ENCODE measurements at regions not wholly inside any gene's neighbourhood (a gene's known extent, or its start where the extent isn't known, plus 50 kb on each side); places are given as distances from the start of the nearest gene placed in this dataset.

DNA sequence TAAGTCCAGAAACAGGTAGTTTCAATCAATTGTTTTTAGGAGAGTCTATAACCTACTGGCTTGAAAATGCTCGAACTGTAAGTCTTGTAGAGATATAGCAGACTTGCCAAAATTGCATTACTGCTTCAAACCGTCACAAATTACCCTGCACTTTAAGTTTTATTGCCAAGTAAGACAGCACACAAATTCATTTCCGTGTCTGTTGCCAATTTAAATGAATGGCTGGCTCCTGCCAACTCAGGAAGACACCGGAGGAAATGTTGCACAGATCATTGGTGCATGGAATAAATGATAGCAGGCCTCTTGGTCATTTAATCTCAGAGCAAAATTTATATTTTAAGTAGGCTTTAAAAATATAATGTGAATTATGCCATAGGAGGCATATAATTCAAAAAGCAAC is 438.1 kb downstream of the HACE1 start:
- Histone ChIP-seq H3K36me3 (ENCODE audit: control insufficient read depth, insufficient read depth, low read length) (no peaks in the 10 kb centered on the region), H3K27me3 (ENCODE audit: control insufficient read depth, insufficient read depth, low read length) (no peaks in the 10 kb centered on the region), H3K27ac (ENCODE audit: low read depth, low read length) (no peak overlapping the region), H3K4me1 (ENCODE audit: control insufficient read depth, insufficient read depth, low read length) (no peaks in the 10 kb centered on the region), H3K4me3 (ENCODE audit: low read depth, low read length) (no peak overlapping the region), H3K9ac (ENCODE audit: low read length) (no peak overlapping the region), H3K9me3 (ENCODE audit: control insufficient read depth, insufficient read depth, low read depth, low read length) (no peaks in the 10 kb centered on the region)

- Histone ChIP-seq H3K4me1 (ENCODE audit: control insufficient read depth, insufficient read depth, low read length) (no peaks in the 10 kb centered on the region), H3K27me3 (ENCODE audit: control insufficient read depth, insufficient read depth, low read length) (no peaks in the 10 kb centered on the region), H3K9ac (ENCODE audit: low read length) (no peak overlapping the region), H3K27ac (ENCODE audit: low read depth, low read length) (no peak overlapping the region), H3K36me3 (ENCODE audit: control insufficient read depth, insufficient read depth, low read length) (no peaks in the 10 kb centered on the region), H3K9me3 (ENCODE audit: control insufficient read depth, insufficient read depth, low read depth, low read length) (no peaks in the 10 kb centered on the region), H3K4me3 (ENCODE audit: low read depth, low read length) (no peak overlapping the region)
Observed at GRCh38 chr6:104418839-104419238, 440.9 kb downstream of the HACE1 start.

GRCh38 chr6:104418125-104418524 is 441.6 kb downstream of the HACE1 start:
- Histone ChIP-seq H3K36me3 (ENCODE audit: control insufficient read depth, insufficient read depth, low read length) (no peaks in the 10 kb centered on the region), H3K27me3 (ENCODE audit: control insufficient read depth, insufficient read depth, low read length) (no peaks in the 10 kb centered on the region), H3K27ac (ENCODE audit: low read depth, low read length) (no peak overlapping the region), H3K4me3 (ENCODE audit: low read depth, low read length) (no peak overlapping the region), H3K9ac (ENCODE audit: low read length) (no peak overlapping the region), H3K9me3 (ENCODE audit: control insufficient read depth, insufficient read depth, low read depth, low read length) (no peaks in the 10 kb centered on the region), H3K4me1 (ENCODE audit: control insufficient read depth, insufficient read depth, low read length) (no peaks in the 10 kb centered on the region)

DNA sequence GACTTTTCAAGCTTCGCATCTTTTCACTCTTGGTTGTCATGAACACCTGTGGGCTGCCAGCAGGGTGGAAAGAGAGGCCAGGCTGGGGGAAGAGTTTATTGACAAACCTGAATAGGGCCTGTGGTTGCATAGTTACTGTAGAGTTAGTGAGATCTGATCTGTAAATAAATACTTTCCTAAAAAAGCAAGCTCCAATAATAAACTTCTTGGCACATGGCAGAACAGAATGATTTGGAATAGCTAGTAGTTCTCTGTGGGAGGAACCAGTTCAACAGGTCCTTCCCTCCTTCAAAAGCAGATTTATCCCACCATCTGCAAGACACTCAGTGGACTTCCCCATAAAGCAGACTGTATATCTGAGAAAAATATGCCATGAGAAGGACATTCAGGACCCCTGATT is 445.0 kb downstream of the HACE1 start:
- Histone ChIP-seq H3K9ac (ENCODE audit: low read length) (no peak overlapping the region), H3K4me3 (ENCODE audit: low read depth, low read length) (no peak overlapping the region), H3K9me3 (ENCODE audit: control insufficient read depth, insufficient read depth, low read depth, low read length) (no peaks in the 10 kb centered on the region), H3K36me3 (ENCODE audit: control insufficient read depth, insufficient read depth, low read length) (no peaks in the 10 kb centered on the region), H3K4me1 (ENCODE audit: control insufficient read depth, insufficient read depth, low read length) (no peaks in the 10 kb centered on the region), H3K27me3 (ENCODE audit: control insufficient read depth, insufficient read depth, low read length) (no peaks in the 10 kb centered on the region), H3K27ac (ENCODE audit: low read depth, low read length) (no peak overlapping the region)

DNA sequence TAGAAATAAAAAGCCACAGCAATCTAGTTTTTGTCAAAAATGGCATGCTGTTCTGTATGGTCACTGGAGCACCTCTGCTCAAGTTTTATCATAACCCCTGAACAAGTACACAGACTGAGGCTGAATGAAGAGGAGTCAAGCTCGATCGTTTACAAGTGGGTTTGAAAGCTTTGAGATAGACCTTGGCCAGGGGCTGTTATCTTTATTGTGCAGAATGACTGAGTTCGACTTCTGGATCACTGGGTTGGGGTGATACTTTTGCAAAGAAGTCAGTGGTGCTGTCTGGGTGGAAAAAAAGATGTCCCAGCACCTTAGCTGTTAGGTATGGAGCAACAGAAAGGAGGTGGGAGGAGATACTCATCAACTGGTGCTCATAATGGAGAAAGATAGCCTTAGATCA is 446.0 kb downstream of the HACE1 start:
- Histone ChIP-seq H3K4me3 (ENCODE audit: low read depth, low read length) (no peak overlapping the region), H3K9ac (ENCODE audit: low read length) (no peak overlapping the region), H3K27ac (ENCODE audit: low read depth, low read length) (no peak overlapping the region), H3K36me3 (ENCODE audit: control insufficient read depth, insufficient read depth, low read length) (no peaks in the 10 kb centered on the region), H3K4me1 (ENCODE audit: control insufficient read depth, insufficient read depth, low read length) (no peaks in the 10 kb centered on the region), H3K9me3 (ENCODE audit: control insufficient read depth, insufficient read depth, low read depth, low read length) (no peaks in the 10 kb centered on the region), H3K27me3 (ENCODE audit: control insufficient read depth, insufficient read depth, low read length) (no peaks in the 10 kb centered on the region)

GRCh38 chr6:104411302-104411701 is 448.4 kb downstream of the HACE1 start:
- Histone ChIP-seq H3K27ac (ENCODE audit: low read depth, low read length) (no peak overlapping the region), H3K36me3 (ENCODE audit: control insufficient read depth, insufficient read depth, low read length) (no peaks in the 10 kb centered on the region)

DNA sequence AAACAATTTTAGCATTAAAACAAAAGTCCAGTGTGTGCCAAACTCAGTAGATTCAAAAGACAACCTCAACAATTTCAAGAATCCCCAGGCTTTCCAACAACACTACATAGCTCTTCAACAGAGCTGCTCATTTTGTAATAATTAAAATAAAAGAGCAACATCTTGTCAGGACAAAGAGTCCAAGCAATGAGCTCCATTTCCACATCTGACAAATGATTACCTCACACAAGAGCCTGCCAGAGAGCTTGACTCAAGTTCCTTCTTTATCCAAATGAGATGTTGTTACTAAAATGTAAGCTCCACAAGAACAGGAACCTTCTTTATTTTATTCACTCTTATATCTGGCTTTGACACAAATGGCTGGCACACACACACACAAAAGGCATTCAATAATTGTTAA is 449.8 kb downstream of the HACE1 start:
- no peaks in the 10 kb centered on the region for H3K4me1 ChIP-seq (ENCODE audit: control insufficient read depth, insufficient read depth, low read length)
- no peaks in the 10 kb centered on the region for H3K36me3 ChIP-seq (ENCODE audit: control insufficient read depth, insufficient read depth, low read length)
- no peak overlapping the region for H3K4me3 ChIP-seq (ENCODE audit: low read depth, low read length)
- H3K9ac ChIP-seq (ENCODE audit: low read length): no peak overlapping the region
- H3K9me3 ChIP-seq (ENCODE audit: control insufficient read depth, insufficient read depth, low read depth, low read length): no peaks in the 10 kb centered on the region
- H3K27ac ChIP-seq (ENCODE audit: low read depth, low read length): no peak overlapping the region
- H3K27me3 ChIP-seq (ENCODE audit: control insufficient read depth, insufficient read depth, low read length): no peaks in the 10 kb centered on the region

More at GRCh38 chr6:104411302-104411701, 448.4 kb downstream of the HACE1 start:
- H3K9ac ChIP-seq (ENCODE audit: low read length): no peak overlapping the region
- no peaks in the 10 kb centered on the region for H3K27me3 ChIP-seq (ENCODE audit: control insufficient read depth, insufficient read depth, low read length)
- H3K9me3 ChIP-seq (ENCODE audit: control insufficient read depth, insufficient read depth, low read depth, low read length): no peaks in the 10 kb centered on the region
- H3K4me1 ChIP-seq (ENCODE audit: control insufficient read depth, insufficient read depth, low read length): no peaks in the 10 kb centered on the region
- no peak overlapping the region for H3K4me3 ChIP-seq (ENCODE audit: low read depth, low read length)

DNA sequence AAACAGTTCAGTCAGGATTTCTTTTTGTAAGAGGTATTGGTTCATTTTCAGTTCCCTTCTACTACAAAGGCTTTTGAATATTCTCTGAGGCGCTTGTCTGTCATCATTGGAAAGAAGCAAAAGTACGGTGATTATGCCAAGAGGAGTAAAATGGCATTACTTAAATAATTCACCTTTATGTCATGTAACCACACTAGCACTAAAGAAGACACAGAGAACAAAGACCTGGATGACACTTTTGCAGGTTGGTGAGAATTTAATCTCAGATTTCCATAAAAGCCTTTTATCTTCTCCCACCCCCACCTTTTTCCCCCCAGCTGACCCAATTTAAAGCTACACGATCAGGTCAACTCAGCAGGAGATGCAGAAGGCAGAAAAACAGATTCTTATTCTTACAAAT is 451.8 kb downstream of the HACE1 start:
- no peaks in the 10 kb centered on the region for H3K27me3 ChIP-seq (ENCODE audit: control insufficient read depth, insufficient read depth, low read length)
- no peaks in the 10 kb centered on the region for H3K9me3 ChIP-seq (ENCODE audit: control insufficient read depth, insufficient read depth, low read depth, low read length)
- no peaks in the 10 kb centered on the region for H3K36me3 ChIP-seq (ENCODE audit: control insufficient read depth, insufficient read depth, low read length)
- H3K27ac ChIP-seq (ENCODE audit: low read depth, low read length): no peak overlapping the region
- H3K9ac ChIP-seq (ENCODE audit: low read length): no peak overlapping the region
- H3K4me1 ChIP-seq (ENCODE audit: control insufficient read depth, insufficient read depth, low read length): no peaks in the 10 kb centered on the region
- H3K4me3 ChIP-seq (ENCODE audit: low read depth, low read length): no peak overlapping the region

DNA sequence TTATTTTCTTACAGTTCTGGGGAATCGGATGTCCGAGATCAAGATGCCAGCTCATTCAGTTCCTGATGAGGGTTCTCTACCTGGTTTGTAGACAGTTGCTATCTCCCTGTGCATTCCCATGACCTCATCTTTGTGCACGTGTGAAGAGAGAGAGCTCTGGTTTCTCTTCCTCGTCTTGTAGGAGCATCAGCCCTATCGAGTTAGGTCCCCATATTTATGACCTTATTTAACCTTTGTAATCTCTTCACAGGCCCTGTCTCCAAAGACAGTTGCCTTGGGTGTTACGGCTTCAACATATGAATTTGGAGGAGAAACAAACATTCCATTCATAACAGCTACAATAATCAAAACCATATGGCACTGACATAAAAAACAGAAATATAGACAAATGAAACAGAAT is 455.3 kb downstream of the HACE1 start:
- Histone ChIP-seq H3K27me3 (ENCODE audit: control insufficient read depth, insufficient read depth, low read length) (no peaks in the 10 kb centered on the region), H3K9ac (ENCODE audit: low read length) (no peak overlapping the region), H3K27ac (ENCODE audit: low read depth, low read length) (no peak overlapping the region), H3K4me1 (ENCODE audit: control insufficient read depth, insufficient read depth, low read length) (no peaks in the 10 kb centered on the region), H3K36me3 (ENCODE audit: control insufficient read depth, insufficient read depth, low read length) (no peaks in the 10 kb centered on the region), H3K4me3 (ENCODE audit: low read depth, low read length) (no peak overlapping the region), H3K9me3 (ENCODE audit: control insufficient read depth, insufficient read depth, low read depth, low read length) (no peaks in the 10 kb centered on the region)

- Histone ChIP-seq H3K36me3 (ENCODE audit: control insufficient read depth, insufficient read depth, low read length) (no peaks in the 10 kb centered on the region), H3K4me1 (ENCODE audit: control insufficient read depth, insufficient read depth, low read length) (no peaks in the 10 kb centered on the region), H3K27ac (ENCODE audit: low read depth, low read length) (no peak overlapping the region), H3K9ac (ENCODE audit: low read length) (no peak overlapping the region), H3K9me3 (ENCODE audit: control insufficient read depth, insufficient read depth, low read depth, low read length) (no peaks in the 10 kb centered on the region), H3K27me3 (ENCODE audit: control insufficient read depth, insufficient read depth, low read length) (no peaks in the 10 kb centered on the region), H3K4me3 (ENCODE audit: low read depth, low read length) (no peak overlapping the region)
Observed at GRCh38 chr6:104402572-104402971, 457.1 kb downstream of the HACE1 start.

- Histone ChIP-seq H3K9ac (ENCODE audit: low read length) (no peak overlapping the region), H3K36me3 (ENCODE audit: control insufficient read depth, insufficient read depth, low read length) (no peaks in the 10 kb centered on the region), H3K27me3 (ENCODE audit: control insufficient read depth, insufficient read depth, low read length) (no peaks in the 10 kb centered on the region), H3K4me3 (ENCODE audit: low read depth, low read length) (no peak overlapping the region), H3K27ac (ENCODE audit: low read depth, low read length) (no peak overlapping the region), H3K9me3 (ENCODE audit: control insufficient read depth, insufficient read depth, low read depth, low read length) (no peaks in the 10 kb centered on the region), H3K4me1 (ENCODE audit: control insufficient read depth, insufficient read depth, low read length) (no peaks in the 10 kb centered on the region)
Observed at GRCh38 chr6:104401926-104402325, 457.8 kb downstream of the HACE1 start.

- no peaks in the 10 kb centered on the region for H3K4me1 ChIP-seq (ENCODE audit: control insufficient read depth, insufficient read depth, low read length)
- H3K9ac ChIP-seq (ENCODE audit: low read length): no peak overlapping the region
- no peaks in the 10 kb centered on the region for H3K9me3 ChIP-seq (ENCODE audit: control insufficient read depth, insufficient read depth, low read depth, low read length)
- H3K27ac ChIP-seq (ENCODE audit: low read depth, low read length): no peak overlapping the region
- H3K4me3 ChIP-seq (ENCODE audit: low read depth, low read length): no peak overlapping the region
- H3K36me3 ChIP-seq (ENCODE audit: control insufficient read depth, insufficient read depth, low read length): no peaks in the 10 kb centered on the region
- H3K27me3 ChIP-seq (ENCODE audit: control insufficient read depth, insufficient read depth, low read length): no peaks in the 10 kb centered on the region
Observed at GRCh38 chr6:104400844-104401243, 458.9 kb downstream of the HACE1 start.

Data from HUES6 (cell line).